ENCODE measurements at regions not wholly inside any gene's neighbourhood (a gene's known extent, or its start where the extent isn't known, plus 50 kb on each side); places are given as distances from the start of the nearest gene placed in this dataset.

DNA sequence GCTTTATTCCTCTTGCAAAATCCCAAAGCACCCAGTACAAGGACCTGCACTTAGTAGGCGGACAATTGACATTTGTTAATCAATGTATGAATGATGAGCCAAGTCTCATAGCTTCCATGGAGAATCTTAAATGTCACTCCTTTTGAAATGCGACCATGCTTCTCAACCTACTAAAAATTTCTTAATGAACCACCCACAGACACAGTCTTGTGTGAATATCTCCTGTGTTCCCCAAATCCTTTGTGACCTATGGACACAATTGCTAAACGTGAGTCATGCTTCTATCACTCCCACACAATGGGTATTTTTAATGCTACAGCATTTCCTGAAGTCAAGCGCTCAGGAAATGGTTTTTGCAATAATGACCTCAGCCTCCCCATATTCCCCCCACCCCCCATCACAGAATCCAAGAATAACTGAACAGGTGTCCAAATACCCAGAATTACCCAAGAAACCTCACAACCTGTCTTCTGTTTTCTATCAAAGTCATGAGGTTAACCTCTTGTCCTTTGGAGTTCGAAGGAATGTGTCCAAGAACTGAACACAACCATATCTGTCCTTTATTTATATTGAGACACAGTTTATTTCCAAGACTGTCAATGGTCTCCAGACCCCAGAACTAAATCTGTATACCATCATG is 163.6 kb upstream of the PLEKHG7 start:
- Histone ChIP-seq H3K9me3 (ENCODE audit: control insufficient read depth, insufficient read depth, low read length) (no peaks in the 10 kb centered on the region), H3K36me3 (ENCODE audit: control insufficient read depth, insufficient read depth, low read length) (no peaks in the 10 kb centered on the region), H3K4me1 (ENCODE audit: control insufficient read depth, insufficient read depth, low read length) (no peaks in the 10 kb centered on the region), H3K4me3 (ENCODE audit: low read depth, low read length) (no peak overlapping the region), H3K27me3 (ENCODE audit: control insufficient read depth, insufficient read depth, low read length) (no peaks in the 10 kb centered on the region), H3K9ac (ENCODE audit: low read depth, low read length) (no peak overlapping the region)

DNA sequence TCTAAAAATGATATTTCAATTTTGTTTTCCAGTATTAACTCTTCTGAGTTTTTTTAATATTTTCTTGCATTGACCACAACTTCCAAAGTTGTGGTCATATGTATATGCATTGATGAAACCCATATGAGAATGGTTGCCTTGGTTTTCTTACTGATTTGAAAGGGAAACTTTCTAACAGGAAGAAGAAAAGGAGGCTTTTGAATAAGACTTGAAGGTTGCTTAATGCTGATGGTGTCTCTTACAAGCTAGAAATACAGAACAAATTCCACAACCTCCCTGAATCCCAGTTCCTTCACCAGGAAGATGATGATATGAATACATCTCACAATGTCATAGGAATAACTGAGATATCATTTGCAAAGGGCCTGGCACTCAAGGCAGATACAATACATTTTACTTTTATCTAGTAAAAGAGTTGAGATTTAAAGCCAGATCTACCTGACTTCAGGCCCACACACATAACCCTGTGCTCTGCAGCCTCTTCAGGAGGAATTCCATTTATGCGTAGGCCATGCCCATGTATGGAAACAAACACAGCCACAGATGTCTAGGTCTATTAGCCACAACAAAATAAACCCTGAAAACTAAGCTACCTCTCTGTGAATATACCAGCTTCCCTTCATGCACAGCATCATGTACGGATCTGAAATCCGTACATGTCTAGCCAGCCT is 165.4 kb upstream of the PLEKHG7 start:
- H3K9ac ChIP-seq (ENCODE audit: low read depth, low read length) = no peak overlapping the region
- H3K27me3 ChIP-seq (ENCODE audit: control insufficient read depth, insufficient read depth, low read length) = no peaks in the 10 kb centered on the region
- no peaks in the 10 kb centered on the region for H3K36me3 ChIP-seq (ENCODE audit: control insufficient read depth, insufficient read depth, low read length)
- H3K4me1 ChIP-seq (ENCODE audit: control insufficient read depth, insufficient read depth, low read length) = no peaks in the 10 kb centered on the region
- no peaks in the 10 kb centered on the region for H3K9me3 ChIP-seq (ENCODE audit: control insufficient read depth, insufficient read depth, low read length)
- H3K4me3 ChIP-seq (ENCODE audit: low read depth, low read length) = no peak overlapping the region

DNA sequence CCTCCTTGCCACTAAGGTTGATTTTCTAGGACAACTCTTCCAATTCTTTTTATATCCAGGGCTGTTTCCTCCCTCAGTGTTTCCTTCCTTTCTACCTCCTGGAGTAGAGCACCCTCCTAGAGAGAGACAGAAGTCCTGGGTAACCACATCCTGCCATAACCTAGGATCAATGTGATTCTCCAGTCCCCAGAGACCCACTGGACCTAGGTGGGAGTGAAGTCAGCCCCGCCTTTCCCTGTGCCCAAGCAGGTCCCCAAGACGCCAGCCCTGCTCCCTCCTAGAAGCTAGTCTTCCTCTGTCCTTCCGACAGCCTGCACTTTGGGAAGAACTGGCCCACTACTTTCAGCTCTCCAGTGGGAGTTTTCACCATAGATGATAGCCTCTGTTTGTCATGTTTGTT is 166.8 kb upstream of the PLEKHG7 start:
- Histone ChIP-seq H3K36me3 (ENCODE audit: control insufficient read depth, insufficient read depth, low read length) (no peaks in the 10 kb centered on the region), H3K9ac (ENCODE audit: low read depth, low read length) (no peak overlapping the region), H3K4me1 (ENCODE audit: control insufficient read depth, insufficient read depth, low read length) (no peaks in the 10 kb centered on the region), H3K4me3 (ENCODE audit: low read depth, low read length) (no peak overlapping the region), H3K9me3 (ENCODE audit: control insufficient read depth, insufficient read depth, low read length) (no peaks in the 10 kb centered on the region), H3K27me3 (ENCODE audit: control insufficient read depth, insufficient read depth, low read length) (no peaks in the 10 kb centered on the region)

DNA sequence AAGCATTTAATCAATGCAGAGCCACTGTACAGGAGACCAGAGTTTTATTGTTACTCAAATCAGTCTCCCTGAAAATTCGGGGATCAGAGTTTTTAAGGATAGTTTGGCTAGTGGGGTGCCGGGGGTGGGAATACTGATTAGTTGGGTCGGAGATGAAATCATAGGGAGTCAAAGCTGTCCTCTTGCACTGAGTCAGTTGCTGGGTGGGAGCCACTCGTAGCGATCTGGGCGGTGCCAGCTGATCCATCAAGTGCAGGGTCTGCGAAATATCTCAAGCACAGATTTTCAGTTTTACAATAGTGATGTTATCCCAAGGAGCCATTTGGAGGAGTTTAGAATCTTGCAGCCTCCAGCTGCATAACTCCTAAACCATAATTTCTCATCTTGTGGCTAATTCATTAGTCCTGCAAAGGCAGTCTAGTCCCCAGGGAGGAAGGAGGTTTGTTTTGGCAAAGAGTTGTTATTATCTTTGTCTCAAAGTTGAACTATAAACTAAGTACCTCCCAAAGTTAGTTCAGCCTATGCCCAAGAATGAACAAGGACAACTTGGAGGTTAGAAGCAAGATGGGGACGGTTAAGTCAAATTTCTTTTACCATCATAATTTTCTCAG is 169.4 kb upstream of the PLEKHG7 start:
- Histone ChIP-seq H3K36me3 (ENCODE audit: control insufficient read depth, insufficient read depth, low read length) (no peaks in the 10 kb centered on the region), H3K9ac (ENCODE audit: low read depth, low read length) (no peak overlapping the region), H3K9me3 (ENCODE audit: control insufficient read depth, insufficient read depth, low read length) (no peaks in the 10 kb centered on the region), H3K27me3 (ENCODE audit: control insufficient read depth, insufficient read depth, low read length) (no peaks in the 10 kb centered on the region), H3K4me1 (ENCODE audit: control insufficient read depth, insufficient read depth, low read length) (no peaks in the 10 kb centered on the region), H3K4me3 (ENCODE audit: low read depth, low read length) (no peak overlapping the region)

DNA sequence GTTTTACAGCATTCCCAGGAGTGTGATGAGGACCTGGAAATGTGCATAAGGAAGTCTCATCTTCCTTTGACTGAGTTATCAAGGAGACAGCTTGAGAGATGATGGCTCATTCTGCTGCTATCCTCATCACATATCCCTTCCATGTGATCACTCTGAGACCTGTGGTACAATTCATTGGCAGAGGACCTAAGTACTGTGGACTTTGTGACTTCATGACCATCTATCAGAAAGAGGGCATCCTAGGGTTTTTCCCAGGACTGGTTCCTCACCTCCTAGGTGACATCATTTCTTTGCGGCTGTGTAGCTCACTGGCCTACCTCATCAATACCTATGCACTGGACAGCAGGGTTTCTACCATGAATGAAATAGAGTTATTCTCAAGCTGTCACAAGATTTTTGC is 172.1 kb upstream of the PLEKHG7 start:
- H3K9me3 ChIP-seq (ENCODE audit: control insufficient read depth, insufficient read depth, low read length) = no peaks in the 10 kb centered on the region
- H3K4me3 ChIP-seq (ENCODE audit: low read depth, low read length) = no peak overlapping the region
- no peak overlapping the region for H3K9ac ChIP-seq (ENCODE audit: low read depth, low read length)
- H3K4me1 ChIP-seq (ENCODE audit: control insufficient read depth, insufficient read depth, low read length) = no peaks in the 10 kb centered on the region
- H3K27me3 ChIP-seq (ENCODE audit: control insufficient read depth, insufficient read depth, low read length) = no peaks in the 10 kb centered on the region
- no peaks in the 10 kb centered on the region for H3K36me3 ChIP-seq (ENCODE audit: control insufficient read depth, insufficient read depth, low read length)

GRCh38 chr12:92529944-92530343 is 172.8 kb upstream of the PLEKHG7 start:
- no peak overlapping the region for H3K9ac ChIP-seq (ENCODE audit: low read depth, low read length)
- H3K4me1 ChIP-seq (ENCODE audit: control insufficient read depth, insufficient read depth, low read length) = no peaks in the 10 kb centered on the region
- H3K27me3 ChIP-seq (ENCODE audit: control insufficient read depth, insufficient read depth, low read length) = no peaks in the 10 kb centered on the region
- H3K36me3 ChIP-seq (ENCODE audit: control insufficient read depth, insufficient read depth, low read length) = no peaks in the 10 kb centered on the region
- H3K4me3 ChIP-seq (ENCODE audit: low read depth, low read length) = no peak overlapping the region
- no peaks in the 10 kb centered on the region for H3K9me3 ChIP-seq (ENCODE audit: control insufficient read depth, insufficient read depth, low read length)

GRCh38 chr12:92528586-92528985 is 174.2 kb upstream of the PLEKHG7 start:
- H3K9ac ChIP-seq (ENCODE audit: low read depth, low read length) = no peak overlapping the region

GRCh38 chr12:92528097-92528496 is 174.7 kb upstream of the PLEKHG7 start:
- Histone ChIP-seq H3K9ac (ENCODE audit: low read depth, low read length) (no peak overlapping the region), H3K9me3 (ENCODE audit: control insufficient read depth, insufficient read depth, low read length) (no peaks in the 10 kb centered on the region), H3K4me3 (ENCODE audit: low read depth, low read length) (no peak overlapping the region), H3K4me1 (ENCODE audit: control insufficient read depth, insufficient read depth, low read length) (no peaks in the 10 kb centered on the region), H3K36me3 (ENCODE audit: control insufficient read depth, insufficient read depth, low read length) (no peaks in the 10 kb centered on the region), H3K27me3 (ENCODE audit: control insufficient read depth, insufficient read depth, low read length) (no peaks in the 10 kb centered on the region)

More at GRCh38 chr12:92528586-92528985, 174.2 kb upstream of the PLEKHG7 start:
- Histone ChIP-seq H3K36me3 (ENCODE audit: control insufficient read depth, insufficient read depth, low read length) (no peaks in the 10 kb centered on the region), H3K9me3 (ENCODE audit: control insufficient read depth, insufficient read depth, low read length) (no peaks in the 10 kb centered on the region), H3K27me3 (ENCODE audit: control insufficient read depth, insufficient read depth, low read length) (no peaks in the 10 kb centered on the region), H3K4me1 (ENCODE audit: control insufficient read depth, insufficient read depth, low read length) (no peaks in the 10 kb centered on the region), H3K4me3 (ENCODE audit: low read depth, low read length) (no peak overlapping the region)

DNA sequence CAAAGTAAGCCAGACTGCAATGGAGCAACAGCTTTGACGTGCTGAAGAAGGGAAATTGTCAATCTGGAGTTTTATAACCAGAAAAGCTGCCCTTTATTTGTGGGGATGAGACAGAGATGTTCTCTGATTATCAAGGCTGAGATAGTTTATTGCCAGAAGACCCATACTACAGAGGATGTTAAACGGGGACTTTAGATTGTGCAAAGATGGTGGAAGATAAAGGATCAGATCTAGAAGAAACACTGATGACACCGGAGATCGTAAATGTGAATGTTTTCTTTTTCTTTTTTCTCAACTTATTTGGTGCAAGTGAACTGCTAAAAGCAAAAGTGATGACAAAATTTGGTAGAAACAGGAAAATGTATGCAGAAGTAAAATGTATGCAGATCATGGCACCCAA is 178.3 kb upstream of the PLEKHG7 start:
- Histone ChIP-seq H3K27me3 (ENCODE audit: control insufficient read depth, insufficient read depth, low read length) (no peaks in the 10 kb centered on the region), H3K9me3 (ENCODE audit: control insufficient read depth, insufficient read depth, low read length) (no peaks in the 10 kb centered on the region), H3K4me3 (ENCODE audit: low read depth, low read length) (no peak overlapping the region), H3K4me1 (ENCODE audit: control insufficient read depth, insufficient read depth, low read length) (no peaks in the 10 kb centered on the region), H3K9ac (ENCODE audit: low read depth, low read length) (no peak overlapping the region), H3K36me3 (ENCODE audit: control insufficient read depth, insufficient read depth, low read length) (no peaks in the 10 kb centered on the region)

GRCh38 chr12:92520511-92520910 is 182.3 kb upstream of the PLEKHG7 start:
- Histone ChIP-seq H3K4me1 (ENCODE audit: control insufficient read depth, insufficient read depth, low read length) (no peaks in the 10 kb centered on the region), H3K9ac (ENCODE audit: low read depth, low read length) (no peak overlapping the region), H3K9me3 (ENCODE audit: control insufficient read depth, insufficient read depth, low read length) (no peaks in the 10 kb centered on the region), H3K4me3 (ENCODE audit: low read depth, low read length) (no peak overlapping the region), H3K27me3 (ENCODE audit: control insufficient read depth, insufficient read depth, low read length) (no peaks in the 10 kb centered on the region), H3K36me3 (ENCODE audit: control insufficient read depth, insufficient read depth, low read length) (no peaks in the 10 kb centered on the region)

- Histone ChIP-seq H3K4me1 (ENCODE audit: control insufficient read depth, insufficient read depth, low read length) (no peaks in the 10 kb centered on the region), H3K9me3 (ENCODE audit: control insufficient read depth, insufficient read depth, low read length) (no peaks in the 10 kb centered on the region), H3K9ac (ENCODE audit: low read depth, low read length) (no peak overlapping the region), H3K4me3 (ENCODE audit: low read depth, low read length) (no peak overlapping the region), H3K36me3 (ENCODE audit: control insufficient read depth, insufficient read depth, low read length) (no peaks in the 10 kb centered on the region), H3K27me3 (ENCODE audit: control insufficient read depth, insufficient read depth, low read length) (no peaks in the 10 kb centered on the region)
These were observed 183.5 kb upstream of the PLEKHG7 start for GRCh38 chr12:92519284-92519683.

DNA sequence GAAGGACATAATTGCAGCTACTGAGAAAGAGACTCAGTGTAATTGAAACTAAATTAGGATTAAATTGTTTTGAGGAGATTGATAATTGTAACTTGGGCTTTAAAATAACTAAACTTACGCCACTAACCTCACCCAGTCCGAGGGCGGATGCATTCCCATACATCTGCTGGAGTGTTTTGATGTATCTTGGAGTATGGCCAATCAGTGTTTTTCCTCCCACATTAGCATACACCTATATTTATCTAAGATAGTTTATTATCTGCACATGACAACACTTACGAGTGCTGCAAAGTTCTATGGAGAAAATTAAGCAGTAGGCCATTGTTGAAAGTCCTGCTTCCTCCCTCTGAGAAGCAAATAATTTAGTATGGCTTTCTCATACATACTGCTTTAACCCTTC is 184.7 kb upstream of the PLEKHG7 start:
- no peaks in the 10 kb centered on the region for H3K9me3 ChIP-seq (ENCODE audit: control insufficient read depth, insufficient read depth, low read length)
- no peak overlapping the region for H3K4me3 ChIP-seq (ENCODE audit: low read depth, low read length)
- no peaks in the 10 kb centered on the region for H3K4me1 ChIP-seq (ENCODE audit: control insufficient read depth, insufficient read depth, low read length)
- H3K9ac ChIP-seq (ENCODE audit: low read depth, low read length) = no peak overlapping the region
- H3K36me3 ChIP-seq (ENCODE audit: control insufficient read depth, insufficient read depth, low read length) = no peaks in the 10 kb centered on the region
- H3K27me3 ChIP-seq (ENCODE audit: control insufficient read depth, insufficient read depth, low read length) = no peaks in the 10 kb centered on the region
